Fibroblast of lung (primary cell): ENCODE measurements at regions not wholly inside any gene's neighbourhood (a gene's known extent, or its start where the extent isn't known, plus 50 kb on each side); places are given as distances from the start of the nearest gene placed in this dataset.
"Not testable (repeated sequence)": the region's sequence is repeated elsewhere in the genome, so short reads cannot be mapped to it uniquely, and the experiment has no call there.

Experiments
- DNase-seq, 2 donors: peaks; one replicate each; pipeline versions ENCODE4 v3.0.0 to v3.0.0-alpha.2; 2010; ENCODE audit warnings: low read depth in 2 of 2
- H2AFZ ChIP-seq: 2 replicates; pipeline ENCODE4 v1.5.1; 2012; ENCODE audit warnings: low read length, control low read depth, inconsistent platforms
- H3K27ac ChIP-seq: 2 replicates; pipeline ENCODE4 v1.5.1; 2011; ENCODE audit warnings: low read length, control low read depth; ENCODE audit not compliant: insufficient read depth
- H3K27me3 ChIP-seq: 2 replicates; pipeline ENCODE4 v1.5.1; 2011; ENCODE audit warnings: mild to moderate bottlenecking, low read length; ENCODE audit not compliant: control insufficient read depth, insufficient read depth
- H3K36me3 ChIP-seq: 2 replicates; pipeline ENCODE4 v1.5.1; 2011; ENCODE audit warnings: low read length; ENCODE audit not compliant: control insufficient read depth, insufficient read depth
- H3K4me1 ChIP-seq: 2 replicates; pipeline ENCODE4 v1.5.1; 2011; ENCODE audit warnings: low read length; ENCODE audit not compliant: control insufficient read depth, insufficient read depth; ENCODE audit errors: extremely low read depth
- H3K4me2 ChIP-seq: 2 replicates; pipeline ENCODE4 v1.5.1; 2011; ENCODE audit warnings: low read length, control low read depth; ENCODE audit not compliant: insufficient read depth; ENCODE audit errors: extremely low read depth
- H3K4me3 ChIP-seq, 4 experiments: fragments of 200-600 bp in 1 of 4; sonication (generic) in 1 of 4; replicated peaks in 1 of 4; 2 replicates each; pipeline ENCODE4 v1.5.1; 2011 to 2016; ENCODE audit warnings: low read length in 4 of 4, low read depth in 3 of 4, mild to moderate bottlenecking in 3 of 4, control low read depth in 2 of 4, inconsistent platforms in 1 of 4, mixed read lengths in 1 of 4; ENCODE audit not compliant: insufficient read depth in 1 of 4; ENCODE audit errors: control extremely low read depth in 1 of 4
- H3K79me2 ChIP-seq: 2 replicates; pipeline ENCODE4 v1.5.1; 2012; ENCODE audit warnings: mild to moderate bottlenecking, low read length, inconsistent platforms; ENCODE audit not compliant: control insufficient read depth, insufficient read depth
- H3K9ac ChIP-seq: 2 replicates; pipeline ENCODE4 v1.5.1; 2011; ENCODE audit warnings: mild to moderate bottlenecking, low read length, control low read depth; ENCODE audit not compliant: insufficient read depth
- H3K9me3 ChIP-seq: 2 replicates; pipeline ENCODE4 v1.5.1; 2012; ENCODE audit warnings: low read depth, low read length; ENCODE audit not compliant: control insufficient read depth, insufficient read depth
- H4K20me1 ChIP-seq: 2 replicates; pipeline ENCODE4 v1.5.1; 2011; ENCODE audit warnings: low read length; ENCODE audit not compliant: control insufficient read depth, insufficient read depth; ENCODE audit errors: extremely low read depth
- EZH2 ChIP-seq: IDR thresholded peaks from 2 replicates; pipeline ENCODE4 v1.5.1; 2012; ENCODE audit warnings: low read length, control low read depth, mild to moderate bottlenecking; ENCODE audit errors: missing control alignments
- TF ChIP-seq, protein P1 (sequence below), 2 donors: IDR thresholded peaks in 1 of 2; conservative IDR thresholded peaks in 1 of 2; 1 replicate in 1 of 2; 2 replicates in 1 of 2; pipeline ENCODE4 v1.5.1; 2011 to 2012; ENCODE audit warnings: low read length in 2 of 2, control low read depth in 1 of 2, inconsistent platforms in 1 of 2, low read depth in 1 of 2, mild to moderate bottlenecking in 1 of 2

DNA sequence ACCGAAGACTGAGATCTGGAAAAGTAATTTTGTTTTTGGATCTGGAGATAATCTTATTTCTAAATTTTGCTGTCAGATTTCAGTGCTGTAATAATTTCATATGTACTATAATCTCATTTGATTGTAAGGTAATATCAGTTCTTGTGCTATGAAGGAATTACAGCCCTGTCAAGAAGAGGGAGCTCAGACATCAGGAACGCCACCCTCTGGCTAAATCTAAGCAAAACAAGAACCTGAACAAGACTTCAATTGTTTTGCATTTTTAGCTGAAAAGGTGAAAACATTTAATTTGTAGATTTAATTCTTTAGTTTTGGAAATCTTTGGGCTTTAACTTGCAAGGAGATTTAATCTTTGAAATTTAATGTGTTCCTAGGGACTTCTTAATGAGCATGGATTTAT, 525.4 kb upstream of the HS3ST1 start:
- Histone ChIP-seq H3K27me3 (no peaks in the 10 kb centered on the region), H3K4me3 (no peak overlapping the region), H4K20me1 (no peaks in the 10 kb centered on the region), H3K4me2 (no peak overlapping the region), H3K9me3 (no peaks in the 10 kb centered on the region), H3K27ac (no peak overlapping the region), H3K9ac (no peak overlapping the region), H3K79me2 (no peaks in the 10 kb centered on the region), H3K4me1 (no peaks in the 10 kb centered on the region), H3K36me3 (no peaks in the 10 kb centered on the region), H2AFZ (no peak overlapping the region)
- no peak for TF ChIP-seq EZH2
- TF ChIP-seq, protein P1, sequence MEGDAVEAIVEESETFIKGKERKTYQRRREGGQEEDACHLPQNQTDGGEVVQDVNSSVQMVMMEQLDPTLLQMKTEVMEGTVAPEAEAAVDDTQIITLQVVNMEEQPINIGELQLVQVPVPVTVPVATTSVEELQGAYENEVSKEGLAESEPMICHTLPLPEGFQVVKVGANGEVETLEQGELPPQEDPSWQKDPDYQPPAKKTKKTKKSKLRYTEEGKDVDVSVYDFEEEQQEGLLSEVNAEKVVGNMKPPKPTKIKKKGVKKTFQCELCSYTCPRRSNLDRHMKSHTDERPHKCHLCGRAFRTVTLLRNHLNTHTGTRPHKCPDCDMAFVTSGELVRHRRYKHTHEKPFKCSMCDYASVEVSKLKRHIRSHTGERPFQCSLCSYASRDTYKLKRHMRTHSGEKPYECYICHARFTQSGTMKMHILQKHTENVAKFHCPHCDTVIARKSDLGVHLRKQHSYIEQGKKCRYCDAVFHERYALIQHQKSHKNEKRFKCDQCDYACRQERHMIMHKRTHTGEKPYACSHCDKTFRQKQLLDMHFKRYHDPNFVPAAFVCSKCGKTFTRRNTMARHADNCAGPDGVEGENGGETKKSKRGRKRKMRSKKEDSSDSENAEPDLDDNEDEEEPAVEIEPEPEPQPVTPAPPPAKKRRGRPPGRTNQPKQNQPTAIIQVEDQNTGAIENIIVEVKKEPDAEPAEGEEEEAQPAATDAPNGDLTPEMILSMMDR (conservative IDR thresholded peaks at IDR 0.05 in 1 of 2, IDR thresholded peaks at IDR 0.05 in 1 of 2; ENCODE audit: low read depth in 1 of 2, low read length in 2 of 2): peak in 1 of 2 donors; percentile 51
- peak in 1 of 2 donors; percentile 54 for DNase-seq

GRCh38 chr4:11949355-11949754, 520.7 kb upstream of the HS3ST1 start:
- Histone ChIP-seq H3K4me3 (no peak overlapping the region), H2AFZ (no peak overlapping the region), H3K4me1 (no peaks in the 10 kb centered on the region), H3K27ac (no peak overlapping the region), H4K20me1 (no peaks in the 10 kb centered on the region), H3K4me2 (no peak overlapping the region), H3K9me3 (no peaks in the 10 kb centered on the region), H3K9ac (no peak overlapping the region), H3K27me3 (no peaks in the 10 kb centered on the region), H3K36me3 (no peaks in the 10 kb centered on the region), H3K79me2 (no peaks in the 10 kb centered on the region)
- no peak for TF ChIP-seq EZH2
- TF ChIP-seq, protein P1 (conservative IDR thresholded peaks at IDR 0.05 in 1 of 2, IDR thresholded peaks at IDR 0.05 in 1 of 2; ENCODE audit: low read depth in 1 of 2, low read length in 2 of 2): no peak
- DNase-seq: no peak

DNA sequence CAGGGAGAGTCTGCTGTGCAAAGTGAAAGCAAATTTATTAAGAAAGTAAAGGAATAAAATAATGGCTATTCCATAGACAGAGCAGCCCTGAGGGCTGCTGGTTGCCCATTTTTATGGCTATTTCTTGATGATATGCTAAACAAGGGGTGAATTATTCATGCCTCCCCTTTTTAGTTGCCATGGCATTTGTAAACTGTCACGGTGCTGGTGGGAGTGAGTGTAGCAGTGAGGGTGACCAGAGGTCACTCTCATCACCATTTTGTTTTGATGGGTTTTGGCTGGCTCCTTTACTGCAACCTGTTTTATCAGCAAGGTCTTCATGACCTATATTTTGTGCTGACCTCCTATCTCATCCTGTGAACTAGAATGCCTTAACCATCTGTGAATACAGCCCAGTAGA, 518.9 kb upstream of the HS3ST1 start:
- not testable (repeated sequence) for H3K9me3 ChIP-seq, H3K27me3 ChIP-seq, H4K20me1 ChIP-seq, H3K4me3 ChIP-seq, H3K9ac ChIP-seq, H3K4me1 ChIP-seq, H3K4me2 ChIP-seq, H3K79me2 ChIP-seq, H3K36me3 ChIP-seq, H2AFZ ChIP-seq, H3K27ac ChIP-seq, DNase-seq
